ENCODE measurements at regions not wholly inside any gene's neighbourhood (a gene's known extent, or its start where the extent isn't known, plus 50 kb on each side); places are given as distances from the start of the nearest gene placed in this dataset.

- H2BK20ac ChIP-seq (ENCODE audit: low read depth, low read length, poor library complexity, severe bottlenecking) = no peak overlapping the region
- Mint-ChIP-seq H3K27ac (no peak overlapping the region), H3K9me3 (no peaks in the 10 kb centered on the region), H3K4me1 (peaks cover 6 to 16% of the 10 kb centered on the region in 2 experiments), H3K4me3 (no peak overlapping the region), H3K36me3 (ENCODE audit: insufficient read depth in 1 of 3, low read depth in 3 of 3) (no peaks in the 10 kb centered on the region), H3K27me3 (ENCODE audit: low read depth) (no peaks in the 10 kb centered on the region)
- H2BK15ac ChIP-seq (ENCODE audit: low read depth, low read length) = no peak overlapping the region
- H3K23ac ChIP-seq (ENCODE audit: insufficient read length, low read depth, low read length) = no peak overlapping the region
- no peak overlapping the region for H3K56ac ChIP-seq (ENCODE audit: insufficient read length, low read depth, low read length)
- H3K14ac ChIP-seq (ENCODE audit: insufficient read depth, low read length) = no peak overlapping the region
- no peak overlapping the region for H3K18ac ChIP-seq (ENCODE audit: insufficient read length, low read depth, low read length)
- no peak overlapping the region for H4K91ac ChIP-seq (ENCODE audit: insufficient read length, low read depth, low read length)
- no peak overlapping the region for H4K5ac ChIP-seq (ENCODE audit: insufficient read length, low read depth, low read length)
- no peaks in the 10 kb centered on the region for H3K23me2 ChIP-seq (ENCODE audit: insufficient read length, low read depth, low read length, poor library complexity, severe bottlenecking)
- no peak overlapping the region for H3T11ph ChIP-seq (ENCODE audit: low read length)
- H2BK12ac ChIP-seq (ENCODE audit: insufficient read length, low read depth, low read length) = no peak overlapping the region
- H3K4me2 ChIP-seq (ENCODE audit: insufficient read depth, insufficient read length, low read length) = no peak overlapping the region
- DNase-seq = no peak
- no peak overlapping the region for H3K4ac ChIP-seq (ENCODE audit: low read depth, low read length)
- peaks cover 5% of the 10 kb centered on the region; the same call in 1 of the 2 replicates for H3K4me1 ChIP-seq (ENCODE audit: insufficient read depth, low read length)
- H3K27ac ChIP-seq (ENCODE audit: insufficient read length, low read depth, low read length) = no peak overlapping the region
- no peak overlapping the region for H2BK5ac ChIP-seq (ENCODE audit: insufficient read length, low read length)
- no peak overlapping the region for H3K9ac ChIP-seq (ENCODE audit: extremely low read depth, insufficient read length, low read length)
- no peak overlapping the region for H4K8ac ChIP-seq (replicated peaks; ENCODE audit: insufficient read length, low read depth, low read length)
- H3K79me2 ChIP-seq (ENCODE audit: insufficient read depth, low read length) = no peaks in the 10 kb centered on the region
- no CpG with 5 or more reads among the region's 3 CpGs for WGBS (ENCODE audit: extremely low coverage, insufficient read length, low lambda C conversion rate)
- no peak overlapping the region for H2BK120ac ChIP-seq (ENCODE audit: low read depth, low read length, poor library complexity, severe bottlenecking)
- H3K79me1 ChIP-seq (ENCODE audit: insufficient read depth, low read depth, low read length, poor library complexity, severe bottlenecking) = no peaks in the 10 kb centered on the region
- H3K27me3 ChIP-seq (ENCODE audit: insufficient read depth, low read length) = no peaks in the 10 kb centered on the region
- no peak overlapping the region for H2AFZ ChIP-seq (ENCODE audit: low read length)
- no peaks in the 10 kb centered on the region for H4K20me1 ChIP-seq (ENCODE audit: control insufficient read depth, insufficient read depth, insufficient read length)
- no peak overlapping the region for H2AK5ac ChIP-seq (ENCODE audit: insufficient read length, low read length)
- no peak for TF ChIP-seq CTCF (conservative IDR thresholded peaks at IDR 0.05)
- no peaks in the 10 kb centered on the region for H3K9me3 ChIP-seq (ENCODE audit: control insufficient read depth, low read depth, low read length)
Observed at GRCh38 chr2:223225266-223225665, 173.3 kb downstream of the KCNE4 start.

Data from H9 (cell line).